Fibroblast of pulmonary artery (primary cell): ENCODE measurements at regions not wholly inside any gene's neighbourhood (a gene's known extent, or its start where the extent isn't known, plus 50 kb on each side); places are given as distances from the start of the nearest gene placed in this dataset.

ENCODE experiments used
- DNase-seq: peaks from one replicate; pipeline ENCODE4 v3.0.0-alpha.2; 2010; ENCODE audit warnings: low read depth
- H3K4me3 ChIP-seq: replicated peaks from 2 replicates; pipeline ENCODE4 v1.5.1; 2011; ENCODE audit warnings: low read depth, mild to moderate bottlenecking, control low read depth, low read length, moderate library complexity
- TF ChIP-seq, protein P1 (sequence below): IDR thresholded peaks from 2 replicates; pipeline ENCODE4 v1.5.1; 2011; ENCODE audit warnings: mild to moderate bottlenecking, control low read depth, low read length, inconsistent platforms; ENCODE audit errors: missing control alignments

- TF ChIP-seq, protein P1, sequence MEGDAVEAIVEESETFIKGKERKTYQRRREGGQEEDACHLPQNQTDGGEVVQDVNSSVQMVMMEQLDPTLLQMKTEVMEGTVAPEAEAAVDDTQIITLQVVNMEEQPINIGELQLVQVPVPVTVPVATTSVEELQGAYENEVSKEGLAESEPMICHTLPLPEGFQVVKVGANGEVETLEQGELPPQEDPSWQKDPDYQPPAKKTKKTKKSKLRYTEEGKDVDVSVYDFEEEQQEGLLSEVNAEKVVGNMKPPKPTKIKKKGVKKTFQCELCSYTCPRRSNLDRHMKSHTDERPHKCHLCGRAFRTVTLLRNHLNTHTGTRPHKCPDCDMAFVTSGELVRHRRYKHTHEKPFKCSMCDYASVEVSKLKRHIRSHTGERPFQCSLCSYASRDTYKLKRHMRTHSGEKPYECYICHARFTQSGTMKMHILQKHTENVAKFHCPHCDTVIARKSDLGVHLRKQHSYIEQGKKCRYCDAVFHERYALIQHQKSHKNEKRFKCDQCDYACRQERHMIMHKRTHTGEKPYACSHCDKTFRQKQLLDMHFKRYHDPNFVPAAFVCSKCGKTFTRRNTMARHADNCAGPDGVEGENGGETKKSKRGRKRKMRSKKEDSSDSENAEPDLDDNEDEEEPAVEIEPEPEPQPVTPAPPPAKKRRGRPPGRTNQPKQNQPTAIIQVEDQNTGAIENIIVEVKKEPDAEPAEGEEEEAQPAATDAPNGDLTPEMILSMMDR = no peak
- no peak overlapping the region for H3K4me3 ChIP-seq
- peak; percentile 29 for DNase-seq
Measured at GRCh38 chr12:87796961-87797516, 232.2 kb downstream of the C12orf50 start.

DNA sequence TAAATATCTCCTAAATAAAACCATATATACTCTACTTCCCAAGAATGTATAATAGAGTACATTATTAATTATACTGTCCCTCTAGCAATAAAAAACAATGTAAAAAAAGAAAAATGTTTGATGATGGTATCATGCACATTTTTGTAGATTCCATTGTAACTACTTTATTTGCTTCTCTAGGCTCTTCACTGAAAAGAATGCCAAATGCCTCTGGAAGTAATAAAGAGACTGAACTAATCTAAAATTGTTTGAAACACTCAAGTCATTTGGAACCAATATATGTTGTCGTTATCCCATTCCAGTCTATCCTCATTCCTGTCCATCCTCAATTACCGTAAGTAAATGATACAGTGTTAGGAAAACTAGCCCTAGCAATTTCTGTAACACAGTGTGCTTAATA, 233.6 kb downstream of the C12orf50 start:
- no peak for DNase-seq
- TF ChIP-seq, protein P1 = no peak
- no peak overlapping the region for H3K4me3 ChIP-seq

DNA sequence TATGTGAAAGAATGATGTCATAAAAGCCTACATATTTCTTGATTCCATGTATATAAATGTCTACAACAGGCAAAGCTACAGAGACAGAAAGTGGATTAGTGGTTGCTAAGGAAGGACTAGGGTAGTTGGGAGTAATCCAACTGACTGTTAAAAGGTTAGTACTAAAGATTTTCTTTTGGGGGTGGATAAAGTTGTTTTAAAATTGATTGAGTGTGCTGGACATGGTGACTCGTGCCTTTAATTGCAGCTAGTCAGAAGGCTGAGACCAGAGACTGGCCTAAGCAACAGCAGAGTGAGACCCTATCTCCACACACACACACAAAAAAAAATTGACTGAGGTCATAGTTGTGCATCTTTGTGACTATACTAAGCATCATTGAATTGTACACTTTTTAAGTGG, 234.3 kb downstream of the C12orf50 start:
- no peak overlapping the region for H3K4me3 ChIP-seq
- DNase-seq = no peak
- TF ChIP-seq, protein P1 = no peak

DNA sequence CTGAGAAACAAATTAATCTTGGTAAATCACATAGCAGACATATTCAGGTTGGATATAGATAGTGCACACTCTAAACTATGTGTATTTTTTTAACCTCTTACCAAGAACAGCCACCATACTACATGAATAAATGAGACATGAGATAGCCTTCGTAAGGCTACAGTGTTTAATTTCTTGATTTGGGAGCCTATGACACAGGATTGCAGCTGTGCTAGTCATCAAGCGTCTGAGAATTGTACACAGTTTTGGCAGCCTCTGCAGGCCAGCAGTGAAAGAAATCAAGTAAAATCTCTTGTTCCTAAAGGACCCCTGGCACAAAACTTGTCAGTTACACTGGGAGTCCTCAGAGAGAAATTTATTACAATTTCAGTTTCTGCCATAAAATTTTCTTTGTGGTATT, 236.1 kb downstream of the C12orf50 start:
- H3K4me3 ChIP-seq = no peak overlapping the region
- DNase-seq = peak; percentile 31
- TF ChIP-seq, protein P1 = no peak

- H3K4me3 ChIP-seq = no peak overlapping the region
- no peak for DNase-seq
- TF ChIP-seq, protein P1 = no peak
Measured at GRCh38 chr12:87784350-87784749, 244.9 kb downstream of the C12orf50 start.

- TF ChIP-seq, protein P1 = no peak
- no peak for DNase-seq
- H3K4me3 ChIP-seq = no peak overlapping the region
Measured at GRCh38 chr12:87783467-87783866, 245.7 kb downstream of the C12orf50 start.

DNA sequence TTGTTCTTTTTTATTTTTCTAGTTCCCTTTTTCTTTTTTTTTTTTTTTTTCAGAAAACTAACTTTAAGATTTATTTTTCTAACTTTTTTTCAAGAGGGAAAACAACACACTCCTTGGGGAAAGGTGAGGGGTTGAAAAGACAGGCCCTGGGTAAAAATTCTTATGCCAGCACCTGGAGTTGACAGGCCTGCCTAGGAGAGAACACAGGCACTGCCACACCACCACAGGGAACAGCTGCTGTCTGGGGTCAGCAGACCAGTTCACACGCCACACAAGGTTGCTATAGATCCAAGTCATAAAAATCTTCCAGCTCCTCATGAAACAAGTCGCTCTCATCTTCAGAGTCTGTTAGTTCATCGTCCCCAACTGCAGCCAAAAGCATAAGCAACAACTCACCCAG, 246.4 kb downstream of the C12orf50 start:
- no peak for DNase-seq
- TF ChIP-seq, protein P1 = no peak

More for the DNA sequence above, 246.4 kb downstream of the C12orf50 start:
- no peak overlapping the region for H3K4me3 ChIP-seq
